GM23338 (cell line): ENCODE measurements at regions not wholly inside any gene's neighbourhood (a gene's known extent, or its start where the extent isn't known, plus 50 kb on each side); places are given as distances from the start of the nearest gene placed in this dataset.

ENCODE experiments used
- ATAC-seq: fragments of 200-7000 bp; cut with Tn5 transposase; 3 replicates; pipeline ENCODE4 v1.9.1; 2020
- DNase-seq: peaks from one replicate; pipeline ENCODE4 v3.0.0-alpha.2; 2015; ENCODE audit warnings: low spot score
- H2AFZ ChIP-seq: fragments of 200-600 bp; sonication (generic); 2 replicates; pipeline ENCODE4 v1.8.0; 2016; ENCODE audit warnings: antibody characterized with exemption, mild to moderate bottlenecking, moderate library complexity
- H3F3A ChIP-seq: fragments of 200-600 bp; sonication (generic); replicated peaks from 2 replicates; pipeline ENCODE4 v1.8.0; 2017; ENCODE audit warnings: antibody characterized with exemption, mixed run types, low read depth
- H3K27ac ChIP-seq: fragments of 200-600 bp; sonication (generic); 2 replicates; pipeline ENCODE4 v1.6.1; 2016; ENCODE audit warnings: low read depth
- H3K27me3 ChIP-seq: fragments of 200-600 bp; sonication (generic); 2 replicates; pipeline ENCODE4 v1.8.0; 2016; ENCODE audit warnings: mild to moderate bottlenecking, mixed run types, moderate library complexity; ENCODE audit not compliant: insufficient read depth
- H3K36me3 ChIP-seq: fragments of 200-600 bp; sonication (generic); 2 replicates; pipeline ENCODE4 v1.8.0; 2016; ENCODE audit warnings: mild to moderate bottlenecking; ENCODE audit not compliant: insufficient read depth
- H3K4me1 ChIP-seq: fragments of 200-600 bp; sonication (generic); 2 replicates; pipeline ENCODE4 v1.8.0; 2016; ENCODE audit warnings: mild to moderate bottlenecking, moderate library complexity; ENCODE audit not compliant: insufficient read depth
- H3K4me2 ChIP-seq: fragments of 200-600 bp; sonication (generic); 2 replicates; pipeline ENCODE4 v1.7.1; 2017; ENCODE audit warnings: mixed run types
- H3K4me3 ChIP-seq: fragments of 200-600 bp; sonication (generic); 2 replicates; pipeline ENCODE4 v1.6.1; 2016; ENCODE audit warnings: mixed run types
- H3K79me2 ChIP-seq: fragments of 200-600 bp; sonication (generic); replicated peaks from 2 replicates; pipeline ENCODE4 v1.8.0; 2017; ENCODE audit warnings: mild to moderate bottlenecking; ENCODE audit not compliant: insufficient read depth
- H3K9me2 ChIP-seq: fragments of 200-600 bp; sonication (generic); 2 replicates; pipeline ENCODE4 v1.8.0; 2017; ENCODE audit not compliant: insufficient read depth
- H4K20me1 ChIP-seq: fragments of 200-600 bp; sonication (generic); replicated peaks from 2 replicates; pipeline ENCODE4 v1.8.0; 2017; ENCODE audit warnings: mild to moderate bottlenecking; ENCODE audit not compliant: insufficient read depth
- H3K27ac Mint-ChIP-seq: 2 replicates; pipeline ENCODE4 v1.8.0; 2020; ENCODE audit warnings: inconsistent platforms, mild to moderate bottlenecking, moderate library complexity, mixed read lengths
- H3K27me3 Mint-ChIP-seq: 3 replicates; pipeline ENCODE4 v1.8.0; 2022; ENCODE audit warnings: low read depth, mild to moderate bottlenecking, moderate library complexity, mixed read lengths, inconsistent platforms; ENCODE audit not compliant: insufficient read depth, poor library complexity
- H3K36me3 Mint-ChIP-seq: 3 replicates; pipeline ENCODE4 v1.8.0; 2021; ENCODE audit warnings: low read depth, mild to moderate bottlenecking, inconsistent platforms, moderate library complexity, mixed read lengths
- H3K4me1 Mint-ChIP-seq: 3 replicates; pipeline ENCODE4 v1.8.0; 2020; ENCODE audit warnings: mild to moderate bottlenecking, inconsistent platforms, mixed read lengths
- H3K4me3 Mint-ChIP-seq: 3 replicates; pipeline ENCODE4 v1.8.0; 2021; ENCODE audit warnings: moderate library complexity, mild to moderate bottlenecking, inconsistent platforms, mixed read lengths
- H3K9me3 Mint-ChIP-seq: 3 replicates; pipeline ENCODE4 v1.8.0; 2020; ENCODE audit warnings: moderate library complexity, mild to moderate bottlenecking, inconsistent platforms, mixed read lengths
- ETS1 ChIP-seq: IDR thresholded peaks from 2 replicates; pipeline ENCODE4 v1.6.1; 2016; ENCODE audit warnings: antibody characterized with exemption
- EZH2 ChIP-seq: fragments of 200-600 bp; sonication (generic); IDR thresholded peaks from one replicate; pipeline ENCODE4 v1.8.0; 2017; ENCODE audit warnings: antibody characterized with exemption, mild to moderate bottlenecking, low read depth; ENCODE audit not compliant: unreplicated experiment
- EZH2phosphoT487 ChIP-seq: fragments of 200-600 bp; sonication (generic); IDR thresholded peaks from one replicate; pipeline ENCODE4 v1.8.1; 2018; ENCODE audit warnings: antibody characterized with exemption; ENCODE audit not compliant: unreplicated experiment
- NANOG ChIP-seq: IDR thresholded peaks from 2 replicates; pipeline ENCODE4 v1.6.1; 2016; ENCODE audit warnings: antibody characterized with exemption, borderline replicate concordance
- REST ChIP-seq: IDR thresholded peaks from one replicate; pipeline ENCODE4 v1.6.1; 2018; ENCODE audit warnings: antibody characterized with exemption; ENCODE audit not compliant: unreplicated experiment
- STAT1 ChIP-seq: IDR thresholded peaks from one replicate; pipeline ENCODE4 v1.6.1; 2016; ENCODE audit warnings: antibody characterized with exemption; ENCODE audit not compliant: unreplicated experiment
- ZNF114 ChIP-seq: fragments of 250-450 bp; sonication (Bioruptor Pico); IDR thresholded peaks from 2 replicates; pipeline ENCODE4 v1.5.0; 2020; ENCODE audit warnings: mild to moderate bottlenecking, moderate library complexity
- ZNF331 ChIP-seq: fragments of 250-450 bp; sonication (Bioruptor Pico); IDR thresholded peaks from 2 replicates; pipeline ENCODE4 v1.5.0; 2020; ENCODE audit warnings: low read depth, mild to moderate bottlenecking, moderate library complexity
- TF ChIP-seq, protein P1 (sequence below): fragments of 250-450 bp; sonication (Bioruptor Pico); IDR thresholded peaks from 2 replicates; pipeline ENCODE4 v1.5.0; 2020; ENCODE audit warnings: mild to moderate bottlenecking, moderate library complexity

DNA sequence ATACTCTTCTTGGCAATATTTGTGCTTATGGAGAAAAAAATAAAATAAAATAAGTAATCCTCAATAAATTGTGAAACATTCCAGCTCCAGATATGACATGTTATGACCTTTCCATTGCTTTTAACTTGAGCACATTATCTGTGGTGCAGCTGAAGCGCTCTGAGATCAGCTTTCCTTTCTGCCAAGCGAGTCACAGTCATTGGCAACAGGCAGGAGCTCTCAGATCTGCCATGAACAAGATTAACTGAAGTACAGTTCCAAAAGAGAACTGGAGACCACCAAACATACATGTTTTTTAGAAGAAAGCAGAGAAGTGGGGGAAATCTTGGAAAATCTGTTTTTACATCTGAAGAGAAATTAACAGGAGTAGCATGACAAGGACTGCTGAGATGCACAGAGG lies 89.2 kb upstream of the DSCAM start (continued):
- TF ChIP-seq, protein P1, sequence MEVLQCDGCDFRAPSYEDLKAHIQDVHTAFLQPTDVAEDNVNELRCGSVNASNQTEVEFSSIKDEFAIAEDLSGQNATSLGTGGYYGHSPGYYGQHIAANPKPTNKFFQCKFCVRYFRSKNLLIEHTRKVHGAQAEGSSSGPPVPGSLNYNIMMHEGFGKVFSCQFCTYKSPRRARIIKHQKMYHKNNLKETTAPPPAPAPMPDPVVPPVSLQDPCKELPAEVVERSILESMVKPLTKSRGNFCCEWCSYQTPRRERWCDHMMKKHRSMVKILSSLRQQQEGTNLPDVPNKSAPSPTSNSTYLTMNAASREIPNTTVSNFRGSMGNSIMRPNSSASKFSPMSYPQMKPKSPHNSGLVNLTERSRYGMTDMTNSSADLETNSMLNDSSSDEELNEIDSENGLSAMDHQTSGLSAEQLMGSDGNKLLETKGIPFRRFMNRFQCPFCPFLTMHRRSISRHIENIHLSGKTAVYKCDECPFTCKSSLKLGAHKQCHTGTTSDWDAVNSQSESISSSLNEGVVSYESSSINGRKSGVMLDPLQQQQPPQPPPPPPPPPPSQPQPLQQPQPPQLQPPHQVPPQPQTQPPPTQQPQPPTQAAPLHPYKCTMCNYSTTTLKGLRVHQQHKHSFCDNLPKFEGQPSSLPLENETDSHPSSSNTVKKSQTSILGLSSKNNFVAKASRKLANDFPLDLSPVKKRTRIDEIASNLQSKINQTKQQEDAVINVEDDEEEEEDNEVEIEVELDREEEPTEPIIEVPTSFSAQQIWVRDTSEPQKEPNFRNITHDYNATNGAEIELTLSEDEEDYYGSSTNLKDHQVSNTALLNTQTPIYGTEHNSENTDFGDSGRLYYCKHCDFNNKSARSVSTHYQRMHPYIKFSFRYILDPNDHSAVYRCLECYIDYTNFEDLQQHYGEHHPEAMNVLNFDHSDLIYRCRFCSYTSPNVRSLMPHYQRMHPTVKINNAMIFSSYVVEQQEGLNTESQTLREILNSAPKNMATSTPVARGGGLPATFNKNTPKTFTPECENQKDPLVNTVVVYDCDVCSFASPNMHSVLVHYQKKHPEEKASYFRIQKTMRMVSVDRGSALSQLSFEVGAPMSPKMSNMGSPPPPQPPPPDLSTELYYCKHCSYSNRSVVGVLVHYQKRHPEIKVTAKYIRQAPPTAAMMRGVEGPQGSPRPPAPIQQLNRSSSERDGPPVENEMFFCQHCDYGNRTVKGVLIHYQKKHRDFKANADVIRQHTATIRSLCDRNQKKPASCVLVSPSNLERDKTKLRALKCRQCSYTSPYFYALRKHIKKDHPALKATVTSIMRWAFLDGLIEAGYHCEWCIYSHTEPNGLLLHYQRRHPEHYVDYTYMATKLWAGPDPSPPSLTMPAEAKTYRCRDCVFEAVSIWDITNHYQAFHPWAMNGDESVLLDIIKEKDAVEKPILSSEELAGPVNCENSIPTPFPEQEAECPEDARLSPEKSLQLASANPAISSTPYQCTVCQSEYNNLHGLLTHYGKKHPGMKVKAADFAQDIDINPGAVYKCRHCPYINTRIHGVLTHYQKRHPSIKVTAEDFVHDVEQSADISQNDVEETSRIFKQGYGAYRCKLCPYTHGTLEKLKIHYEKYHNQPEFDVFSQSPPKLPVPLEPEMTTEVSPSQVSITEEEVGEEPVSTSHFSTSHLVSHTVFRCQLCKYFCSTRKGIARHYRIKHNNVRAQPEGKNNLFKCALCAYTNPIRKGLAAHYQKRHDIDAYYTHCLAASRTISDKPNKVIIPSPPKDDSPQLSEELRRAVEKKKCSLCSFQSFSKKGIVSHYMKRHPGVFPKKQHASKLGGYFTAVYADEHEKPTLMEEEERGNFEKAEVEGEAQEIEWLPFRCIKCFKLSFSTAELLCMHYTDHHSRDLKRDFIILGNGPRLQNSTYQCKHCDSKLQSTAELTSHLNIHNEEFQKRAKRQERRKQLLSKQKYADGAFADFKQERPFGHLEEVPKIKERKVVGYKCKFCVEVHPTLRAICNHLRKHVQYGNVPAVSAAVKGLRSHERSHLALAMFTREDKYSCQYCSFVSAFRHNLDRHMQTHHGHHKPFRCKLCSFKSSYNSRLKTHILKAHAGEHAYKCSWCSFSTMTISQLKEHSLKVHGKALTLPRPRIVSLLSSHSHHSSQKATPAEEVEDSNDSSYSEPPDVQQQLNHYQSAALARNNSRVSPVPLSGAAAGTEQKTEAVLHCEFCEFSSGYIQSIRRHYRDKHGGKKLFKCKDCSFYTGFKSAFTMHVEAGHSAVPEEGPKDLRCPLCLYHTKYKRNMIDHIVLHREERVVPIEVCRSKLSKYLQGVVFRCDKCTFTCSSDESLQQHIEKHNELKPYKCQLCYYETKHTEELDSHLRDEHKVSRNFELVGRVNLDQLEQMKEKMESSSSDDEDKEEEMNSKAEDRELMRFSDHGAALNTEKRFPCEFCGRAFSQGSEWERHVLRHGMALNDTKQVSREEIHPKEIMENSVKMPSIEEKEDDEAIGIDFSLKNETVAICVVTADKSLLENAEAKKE (CRISPR knock-in tag) = no peak
- no peak for TF ChIP-seq ZNF331

- Mint-ChIP-seq H3K4me1 (peaks cover 16% of the 10 kb centered on the region), H3K36me3 (peaks cover 20% of the 10 kb centered on the region), H3K9me3 (peaks cover 86% of the 10 kb centered on the region), H3K4me3 (no peak overlapping the region), H3K27ac (no peak overlapping the region), H3K27me3 (peaks cover 1% of the 10 kb centered on the region)
- Histone ChIP-seq H3F3A (no peaks in the 10 kb centered on the region), H3K27ac (no peak overlapping the region), H3K36me3 (no peaks in the 10 kb centered on the region), H3K79me2 (no peaks in the 10 kb centered on the region), H4K20me1 (no peaks in the 10 kb centered on the region), H3K9me2 (0 out of 2 replicates have a peak, but pooled peaks cover 4% of the 10 kb centered on the region), H3K4me2 (no peak overlapping the region), H3K4me1 (peaks cover 3% of the 10 kb centered on the region; the same call in 1 of the 2 replicates), H3K4me3 (no peak overlapping the region), H2AFZ (no peak overlapping the region), H3K27me3 (no peaks in the 10 kb centered on the region)
- DNase-seq (no peak), ATAC-seq (no peak)
- TF ChIP-seq NANOG (no peak), EZH2 (no peak), ETS1 (no peak), STAT1 (no peak), ZNF114 (CRISPR knock-in tag) (no peak), REST (no peak), ZNF331 (no peak), EZH2phosphoT487 (no peak)
Measured at GRCh38 chr21:40936771-40937261, 89.9 kb upstream of the DSCAM start.
